Stimulated activated CD8-positive, alpha-beta memory T cell treated with anti-CD3 and anti-CD28 coated beads, Interleukin-4, amount 100 ng/mL, for 24 hours (primary cell): ENCODE measurements at regions not wholly inside any gene's neighbourhood (a gene's known extent, or its start where the extent isn't known, plus 50 kb on each side); places are given as distances from the start of the nearest gene placed in this dataset.
A peak's percentile ranks its signal among the peaks of the same experiment; 100 is the strongest.
"Not testable (repeated sequence)": the region's sequence is repeated elsewhere in the genome, so short reads cannot be mapped to it uniquely, and the experiment has no call there.

Source experiments
- DNase-seq: peaks from one replicate; pipeline ENCODE4 v3.0.0-alpha.2; 2020; ENCODE audit warnings: low read depth

DNA sequence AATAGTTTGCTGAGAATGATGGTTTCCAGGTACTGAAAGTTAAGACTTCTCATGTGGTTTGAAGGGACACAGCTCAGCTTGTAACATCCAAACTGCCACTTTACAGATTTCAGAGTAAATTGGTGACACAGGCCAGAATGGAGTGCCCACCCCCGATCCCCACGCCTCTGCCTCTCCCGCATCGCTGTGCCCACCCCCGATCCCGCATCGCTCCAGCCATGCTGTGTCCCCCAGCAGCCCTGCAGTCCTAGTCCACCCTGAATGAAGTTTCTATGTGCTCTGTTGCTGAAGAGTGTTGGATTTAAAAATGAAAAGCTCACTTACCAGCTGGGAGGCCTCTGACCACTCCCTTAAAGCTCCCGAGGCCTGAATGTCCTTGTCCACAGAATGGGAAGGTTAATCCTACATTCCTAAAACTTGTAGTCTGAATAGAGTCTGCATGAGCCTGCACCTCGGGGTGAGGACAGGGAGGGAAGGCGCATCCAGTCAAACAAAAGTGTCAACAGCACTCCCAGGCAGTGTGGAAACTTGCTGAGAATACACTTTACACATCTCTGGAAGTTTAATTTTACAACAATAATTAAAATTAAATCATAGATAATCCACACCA lies 176.4 kb upstream of the ID2 start:
- DNase-seq, result no peak

DNA sequence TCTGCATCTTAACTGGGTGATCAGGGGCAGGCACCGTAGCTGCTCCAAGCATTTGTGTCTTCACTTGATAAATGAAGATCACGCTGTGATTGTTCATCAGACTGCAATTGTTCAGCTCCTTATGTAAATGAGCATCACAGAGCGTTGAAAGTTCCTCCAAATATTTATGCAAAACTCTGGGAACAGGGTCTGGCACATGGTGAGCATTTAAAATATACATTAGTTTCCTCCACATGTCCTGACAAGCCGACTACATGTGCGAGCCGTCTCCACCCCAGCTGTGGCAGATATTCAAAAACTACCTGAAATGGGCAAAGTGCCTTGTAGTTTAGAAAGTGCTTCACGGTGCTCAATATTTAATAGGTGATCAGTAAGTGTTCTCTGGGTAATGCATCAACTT lies 175.1 kb upstream of the ID2 start:
- DNase-seq, result no peak

- no peak for DNase-seq
Observed at GRCh38 chr2:8508766-8509165, 173.1 kb upstream of the ID2 start.

DNA sequence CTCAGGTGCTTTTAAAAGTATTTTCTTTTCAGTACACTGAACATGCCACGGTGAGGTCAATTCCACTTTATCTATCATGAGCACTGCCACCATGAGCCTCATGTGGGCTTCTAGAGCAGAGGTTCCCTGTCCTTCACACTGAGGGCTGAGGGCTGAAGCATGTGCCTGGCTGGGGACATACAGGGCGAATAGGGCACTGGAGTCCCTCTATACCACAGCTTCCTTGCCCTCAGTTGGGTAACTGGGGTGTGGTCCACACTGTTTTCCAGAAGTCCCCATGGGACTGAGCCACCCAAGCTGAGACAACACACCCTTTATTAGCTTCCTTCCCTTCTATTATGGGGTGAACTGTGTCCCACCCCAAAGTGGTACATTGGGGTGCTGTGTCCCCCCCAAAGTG lies 172.2 kb upstream of the ID2 start:
- DNase-seq, result no peak

DNA sequence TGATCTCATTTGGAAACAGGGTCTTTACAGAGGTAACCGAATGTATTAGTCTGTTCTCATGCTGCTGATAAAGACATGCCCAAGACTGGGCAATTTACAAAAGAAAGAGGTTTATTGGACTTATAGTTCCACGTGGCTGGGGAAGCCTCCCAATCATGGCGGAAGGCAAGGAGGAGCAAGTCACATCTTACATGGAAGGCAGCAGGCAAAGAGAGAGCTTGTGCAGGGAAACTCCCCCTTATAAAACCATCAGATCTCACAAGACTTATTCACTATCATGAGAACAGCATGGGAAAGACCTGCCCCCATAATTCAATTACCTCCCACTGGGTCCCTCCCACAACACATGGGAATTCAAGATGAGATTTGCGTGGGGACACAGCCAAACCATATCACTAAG lies 171.8 kb upstream of the ID2 start:
- not testable (repeated sequence) for DNase-seq

DNA sequence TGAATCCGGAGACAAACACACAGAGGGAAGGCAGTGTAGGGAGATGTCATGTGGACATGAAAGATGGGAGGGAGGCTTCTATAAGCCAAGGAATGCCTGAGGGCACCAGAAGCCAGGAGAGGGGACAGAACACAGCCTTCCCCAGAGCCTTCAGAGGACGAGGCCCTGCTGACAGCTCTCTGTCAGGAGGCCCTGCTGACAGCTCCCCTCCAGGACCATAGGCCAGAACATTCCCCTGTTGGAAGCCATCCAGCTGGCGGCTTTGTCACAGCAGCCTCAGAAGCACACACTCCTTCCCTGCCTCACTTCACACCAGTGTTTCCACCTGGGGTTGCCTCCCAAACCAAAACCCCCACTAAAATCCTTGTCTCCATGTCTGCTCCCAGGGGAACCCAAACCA lies 171.3 kb upstream of the ID2 start:
- DNase-seq, result no peak

GRCh38 chr2:8511868-8512612 lies 169.8 kb upstream of the ID2 start:
- no peak for DNase-seq

GRCh38 chr2:8513601-8514273 lies 168.1 kb upstream of the ID2 start:
- DNase-seq, result no peak

- DNase-seq, result no peak
Observed at GRCh38 chr2:8514274-8514662, 167.6 kb upstream of the ID2 start.

DNA sequence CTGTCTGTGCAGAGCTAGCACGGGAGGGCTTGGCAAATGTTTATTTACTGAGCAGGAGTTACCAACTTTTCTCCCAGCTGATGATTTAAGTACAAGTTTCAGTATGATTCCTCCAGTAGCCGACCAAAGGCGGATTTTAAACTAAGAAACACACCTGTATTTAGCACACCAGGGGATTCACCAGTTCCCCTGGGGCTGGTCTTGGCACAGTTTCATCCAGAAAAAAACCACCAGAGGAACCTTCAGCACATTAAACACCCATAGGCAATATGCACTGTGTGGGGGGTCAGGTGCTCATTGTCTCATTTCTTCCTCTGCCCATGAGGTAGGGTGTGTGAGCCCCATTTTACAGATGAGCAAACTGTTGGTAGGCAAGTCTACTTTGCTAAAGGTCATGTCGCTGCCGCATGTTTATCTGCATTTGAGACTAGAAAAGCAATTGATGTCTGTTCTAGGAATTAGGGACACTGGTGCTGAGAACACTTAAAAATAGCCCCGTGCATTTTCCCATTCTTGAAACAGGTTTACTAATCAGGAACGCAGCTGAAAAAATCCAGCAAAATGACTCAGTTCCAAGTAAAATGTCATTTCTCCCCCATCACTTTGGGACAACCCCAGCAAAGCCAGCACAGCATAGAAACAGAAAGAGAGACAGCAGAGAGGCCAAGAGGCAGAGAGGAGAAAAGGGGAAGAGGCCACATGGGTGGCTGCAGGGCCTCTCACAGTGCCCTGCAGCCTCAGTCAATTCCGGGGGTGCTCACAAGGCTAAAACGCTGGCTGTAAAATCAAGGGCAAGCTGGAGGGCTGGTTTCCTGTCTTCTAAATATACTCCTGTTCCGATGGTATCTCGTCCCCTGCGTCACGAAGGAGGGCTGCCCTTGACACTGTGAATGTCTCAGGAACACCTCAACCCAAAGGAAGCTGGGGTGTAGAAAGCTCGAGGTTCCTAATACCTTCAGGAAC lies 166.8 kb upstream of the ID2 start:
- peak; percentile 42 for DNase-seq

DNA sequence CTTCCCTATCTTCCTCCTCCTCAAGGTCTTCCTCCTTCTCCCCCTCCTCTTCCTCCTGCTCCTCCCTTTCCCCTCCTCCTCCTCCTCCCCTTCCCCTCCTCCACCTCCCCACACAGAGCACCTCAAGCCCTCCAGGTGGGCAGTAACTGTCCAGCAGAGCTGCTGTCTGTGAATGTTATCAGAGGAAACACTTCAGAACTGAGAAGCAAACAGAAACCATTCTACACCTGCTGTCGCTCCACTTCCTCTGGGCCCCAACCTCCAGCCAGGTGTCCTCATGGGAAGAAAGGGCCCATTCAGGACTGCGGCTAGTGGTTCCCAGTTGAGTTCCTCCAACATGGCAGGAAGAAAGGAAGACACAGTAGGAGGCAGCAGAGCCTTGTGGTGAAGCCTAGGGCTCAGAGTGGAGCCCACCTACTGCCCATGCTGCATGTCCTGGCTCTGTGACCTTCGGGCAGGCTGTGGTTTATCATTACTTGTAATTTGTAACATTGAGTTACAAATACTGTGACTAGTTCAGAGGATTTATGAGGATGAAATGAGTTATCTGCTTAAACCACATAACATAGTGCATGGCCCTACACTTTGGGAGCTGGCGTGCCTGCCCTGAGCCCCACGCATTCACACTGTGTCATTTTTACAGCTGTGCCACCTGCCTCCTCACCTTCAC lies 165.9 kb upstream of the ID2 start:
- DNase-seq, result no peak

DNA sequence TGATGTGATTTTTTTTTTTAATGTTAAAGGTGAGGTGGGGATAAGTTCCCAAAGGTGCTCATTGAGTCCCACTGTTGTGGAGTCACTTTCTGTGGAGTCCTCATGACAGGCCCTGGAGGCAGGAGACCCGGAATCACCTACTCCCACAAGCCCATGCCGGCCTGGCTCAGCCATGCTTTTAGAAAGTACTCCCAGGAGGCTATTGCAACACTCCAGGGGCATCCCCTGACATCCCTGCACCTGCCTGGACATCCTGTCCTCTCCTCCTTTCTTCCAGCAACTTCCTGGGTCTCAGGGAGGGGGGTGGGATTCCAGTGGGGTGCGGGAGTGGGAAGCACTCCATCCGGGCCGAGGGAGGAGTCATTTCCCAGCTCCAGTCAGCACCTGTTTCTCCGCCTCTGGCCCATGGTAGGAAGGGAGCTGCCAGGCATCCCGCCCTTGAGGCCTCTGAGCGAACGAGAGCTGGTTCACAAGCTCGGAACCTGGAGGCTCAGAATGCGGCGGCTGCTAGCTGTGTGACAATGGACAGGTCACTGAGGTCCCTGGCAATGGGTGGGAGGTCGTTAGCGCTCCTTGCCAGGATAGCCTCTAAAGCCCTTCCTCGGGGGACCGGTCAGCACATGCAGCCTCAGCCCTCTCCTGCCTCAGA lies 163.9 kb upstream of the ID2 start:
- no peak for DNase-seq

GRCh38 chr2:8518979-8519668 lies 162.7 kb upstream of the ID2 start:
- DNase-seq, result no peak

DNA sequence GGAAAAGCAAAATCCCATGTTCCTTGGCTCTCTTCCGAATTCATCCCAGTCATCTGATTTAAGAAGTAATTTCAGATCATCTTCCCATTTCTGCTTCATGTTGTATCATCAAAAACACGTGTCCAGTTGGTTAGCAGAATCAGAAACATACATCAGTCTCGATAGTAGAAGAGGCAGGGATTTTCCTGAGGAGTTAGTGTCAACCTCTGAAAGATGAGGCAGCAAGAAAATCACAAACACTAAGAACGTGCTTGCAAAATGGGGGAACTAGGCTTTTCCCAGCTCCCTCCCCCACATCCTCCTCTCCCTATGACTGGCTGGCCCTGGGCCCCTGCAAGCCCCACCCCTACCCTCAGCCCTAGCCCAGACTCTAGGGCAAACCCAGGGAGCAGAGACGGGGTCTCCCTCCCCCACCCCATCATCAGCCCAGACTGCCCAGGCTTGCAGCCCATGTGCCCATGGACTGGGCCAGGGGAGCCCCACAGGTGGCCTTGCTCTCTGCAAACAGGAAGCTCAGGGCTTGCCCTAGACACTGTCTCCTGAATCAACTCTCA lies 161.0 kb upstream of the ID2 start:
- no peak for DNase-seq

- no peak for DNase-seq
Observed at GRCh38 chr2:8522687-8523086, 159.2 kb upstream of the ID2 start.

DNA sequence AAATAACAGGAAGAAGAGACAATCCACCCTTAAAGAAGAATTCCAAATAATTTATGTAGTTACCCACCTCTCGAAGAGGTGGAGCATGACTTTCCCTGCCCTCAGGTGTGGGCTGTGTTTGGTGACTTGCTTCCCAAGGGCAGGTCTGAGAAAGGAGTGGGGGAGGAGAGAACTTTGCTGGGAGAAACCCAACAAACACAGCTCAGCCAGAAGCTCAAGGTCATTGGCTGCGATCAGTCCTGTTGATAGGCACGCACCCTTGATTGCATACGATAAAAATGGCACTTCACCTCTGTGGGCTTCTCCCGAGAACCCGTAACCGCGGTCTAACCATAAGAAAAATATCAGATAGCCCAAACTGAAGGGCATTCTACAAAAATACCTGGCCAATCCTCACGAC lies 157.5 kb upstream of the ID2 start:
- DNase-seq, result no peak

- no peak for DNase-seq
Observed at GRCh38 chr2:8524823-8525222, 157.0 kb upstream of the ID2 start.

GRCh38 chr2:8525236-8525581 lies 156.6 kb upstream of the ID2 start:
- DNase-seq, result no peak

DNA sequence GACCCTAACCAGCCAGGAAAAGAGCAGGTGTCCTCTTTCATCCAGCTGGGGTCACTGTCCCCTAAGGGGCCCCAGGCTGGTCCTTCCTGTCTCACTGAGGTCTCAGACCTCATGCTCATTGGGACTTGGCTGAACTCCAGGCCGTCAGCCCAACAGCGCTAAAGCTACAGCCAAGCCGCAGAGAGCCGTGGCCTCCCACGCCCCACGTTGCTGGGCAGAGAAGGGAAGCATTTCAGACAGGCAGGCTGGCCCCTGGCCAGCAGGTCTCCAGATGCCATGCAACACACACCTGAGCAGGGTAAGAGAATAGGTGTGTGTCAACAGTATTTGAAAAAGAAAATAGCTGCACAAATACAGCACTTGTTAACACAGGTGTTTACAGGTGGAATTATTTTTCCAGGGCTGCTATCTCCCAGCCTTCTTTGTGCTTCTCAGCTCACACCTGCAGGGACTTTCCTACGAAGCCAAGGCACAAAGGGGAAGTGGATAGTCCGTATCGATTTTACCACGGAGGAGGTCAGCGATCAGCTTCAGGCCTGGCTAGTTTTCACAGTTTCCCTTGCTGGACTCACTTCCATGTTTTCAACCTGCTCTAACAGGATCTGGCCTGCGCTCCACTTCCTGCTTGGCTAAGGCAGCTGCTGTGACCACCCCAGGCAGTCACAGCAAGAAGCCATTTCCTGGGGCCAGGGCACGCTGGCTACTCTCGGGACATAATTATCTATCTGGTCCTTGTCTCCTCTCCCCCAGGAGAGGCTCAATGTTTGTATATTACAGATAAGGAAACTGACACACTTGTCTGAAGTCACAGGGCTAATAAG lies 156.1 kb upstream of the ID2 start:
- no peak for DNase-seq

- DNase-seq, result no peak
Observed at GRCh38 chr2:8526403-8526696, 155.5 kb upstream of the ID2 start.
